ENCODE measurements at regions not wholly inside any gene's neighbourhood (a gene's known extent, or its start where the extent isn't known, plus 50 kb on each side); places are given as distances from the start of the nearest gene placed in this dataset.

DNA sequence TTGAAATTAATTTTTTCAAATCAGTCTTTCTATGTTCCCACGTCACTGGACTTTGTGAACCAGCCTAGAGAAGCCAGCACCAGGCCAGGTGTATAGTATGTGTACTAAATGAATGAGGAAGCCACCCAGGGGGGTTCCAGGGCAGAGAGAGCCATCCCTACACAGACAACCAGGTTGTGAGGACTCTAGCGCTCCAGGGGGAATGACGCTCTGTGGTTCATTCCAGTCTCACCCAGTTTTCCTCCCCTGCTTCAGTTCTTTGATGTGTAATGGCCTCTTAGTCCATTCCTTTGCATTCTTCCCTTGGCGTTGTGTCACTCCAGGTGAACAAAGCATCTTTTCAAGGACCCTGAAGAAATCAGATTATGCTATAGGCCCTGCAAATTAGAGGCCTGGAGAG is 330.6 kb downstream of the NSG2 start:
- no peak overlapping the region for H3K4me3 ChIP-seq (replicated peaks in 1 of 2; ENCODE audit: low read depth in 2 of 2, low read length in 2 of 2)
- no peak for DNase-seq (ENCODE audit: low read depth in 2 of 2)
- TF ChIP-seq, protein P1, sequence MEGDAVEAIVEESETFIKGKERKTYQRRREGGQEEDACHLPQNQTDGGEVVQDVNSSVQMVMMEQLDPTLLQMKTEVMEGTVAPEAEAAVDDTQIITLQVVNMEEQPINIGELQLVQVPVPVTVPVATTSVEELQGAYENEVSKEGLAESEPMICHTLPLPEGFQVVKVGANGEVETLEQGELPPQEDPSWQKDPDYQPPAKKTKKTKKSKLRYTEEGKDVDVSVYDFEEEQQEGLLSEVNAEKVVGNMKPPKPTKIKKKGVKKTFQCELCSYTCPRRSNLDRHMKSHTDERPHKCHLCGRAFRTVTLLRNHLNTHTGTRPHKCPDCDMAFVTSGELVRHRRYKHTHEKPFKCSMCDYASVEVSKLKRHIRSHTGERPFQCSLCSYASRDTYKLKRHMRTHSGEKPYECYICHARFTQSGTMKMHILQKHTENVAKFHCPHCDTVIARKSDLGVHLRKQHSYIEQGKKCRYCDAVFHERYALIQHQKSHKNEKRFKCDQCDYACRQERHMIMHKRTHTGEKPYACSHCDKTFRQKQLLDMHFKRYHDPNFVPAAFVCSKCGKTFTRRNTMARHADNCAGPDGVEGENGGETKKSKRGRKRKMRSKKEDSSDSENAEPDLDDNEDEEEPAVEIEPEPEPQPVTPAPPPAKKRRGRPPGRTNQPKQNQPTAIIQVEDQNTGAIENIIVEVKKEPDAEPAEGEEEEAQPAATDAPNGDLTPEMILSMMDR (IDR thresholded peaks at IDR 0.05; ENCODE audit: low read depth, low read length): no peak

DNA sequence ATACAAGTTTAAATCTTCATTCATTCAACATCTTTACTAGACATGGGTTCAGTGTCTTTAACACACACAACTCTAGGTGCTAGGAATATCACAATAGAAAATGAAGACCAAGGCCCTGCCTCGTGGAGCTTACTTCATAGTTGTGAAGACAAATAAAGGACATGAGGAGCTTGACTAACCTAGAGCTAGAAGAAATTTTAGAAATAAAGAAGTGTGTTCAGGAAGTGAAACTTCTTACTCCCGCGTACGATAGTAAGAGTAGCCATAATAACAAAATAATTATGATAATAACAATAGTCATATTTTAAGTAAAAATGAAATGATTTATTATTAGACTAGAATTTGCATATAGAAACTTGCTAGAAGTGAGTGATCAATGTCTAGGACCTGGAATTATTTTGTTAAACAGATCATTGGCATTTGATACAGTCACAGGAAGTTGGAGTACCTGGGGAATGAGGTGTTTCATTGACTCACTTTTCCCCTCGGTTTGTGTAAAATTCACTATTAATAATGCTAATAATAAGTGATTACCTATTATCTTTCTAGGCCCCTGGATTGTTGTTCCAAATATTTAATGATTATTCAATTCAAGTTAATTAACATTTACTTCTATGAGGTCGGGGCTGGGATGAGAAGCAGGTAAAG is 331.3 kb downstream of the NSG2 start:
- H3K4me3 ChIP-seq (replicated peaks in 1 of 2; ENCODE audit: low read depth in 2 of 2, low read length in 2 of 2): no peak overlapping the region
- TF ChIP-seq, protein P1 (IDR thresholded peaks at IDR 0.05; ENCODE audit: low read depth, low read length): no peak
- DNase-seq (ENCODE audit: low read depth in 2 of 2): no peak

DNA sequence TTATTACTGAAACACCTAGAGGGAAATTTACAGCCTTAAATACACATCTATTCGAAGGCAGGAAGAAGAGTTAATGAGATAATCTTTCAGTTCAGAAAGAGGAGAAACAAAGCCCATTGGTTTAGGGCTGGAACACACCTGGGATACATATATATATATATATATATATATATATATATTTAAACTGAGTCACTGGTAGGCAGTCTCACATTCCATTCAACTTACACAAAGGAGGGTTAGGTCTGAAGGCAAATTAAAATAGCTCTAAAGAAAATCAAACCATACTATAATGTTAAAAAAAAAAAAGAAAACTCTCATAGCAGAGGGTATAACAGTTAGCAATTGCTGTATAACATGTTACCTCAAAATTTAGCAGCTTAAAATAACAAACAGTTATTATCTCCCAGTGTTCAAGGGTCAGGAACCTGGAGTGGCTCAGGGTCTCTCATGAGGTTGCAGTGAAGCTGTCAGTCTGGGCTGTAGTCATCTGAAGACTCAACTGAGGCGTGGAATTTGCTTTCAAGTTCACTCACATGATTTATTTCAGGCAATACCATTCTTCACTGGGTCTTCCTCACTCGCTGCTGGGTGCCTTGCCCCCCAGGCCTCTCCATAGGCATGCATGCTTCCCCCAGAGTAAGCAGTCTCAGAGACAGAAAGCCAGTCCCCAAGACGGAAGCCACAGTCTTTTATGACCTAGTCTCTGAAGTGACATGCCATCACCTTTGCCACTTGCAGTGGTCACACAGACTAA is 332.8 kb downstream of the NSG2 start:
- TF ChIP-seq, protein P1 (IDR thresholded peaks at IDR 0.05; ENCODE audit: low read depth, low read length): no peak
- H3K4me3 ChIP-seq (replicated peaks in 1 of 2; ENCODE audit: low read depth in 2 of 2, low read length in 2 of 2): no peak overlapping the region
- no peak for DNase-seq (ENCODE audit: low read depth in 2 of 2)

DNA sequence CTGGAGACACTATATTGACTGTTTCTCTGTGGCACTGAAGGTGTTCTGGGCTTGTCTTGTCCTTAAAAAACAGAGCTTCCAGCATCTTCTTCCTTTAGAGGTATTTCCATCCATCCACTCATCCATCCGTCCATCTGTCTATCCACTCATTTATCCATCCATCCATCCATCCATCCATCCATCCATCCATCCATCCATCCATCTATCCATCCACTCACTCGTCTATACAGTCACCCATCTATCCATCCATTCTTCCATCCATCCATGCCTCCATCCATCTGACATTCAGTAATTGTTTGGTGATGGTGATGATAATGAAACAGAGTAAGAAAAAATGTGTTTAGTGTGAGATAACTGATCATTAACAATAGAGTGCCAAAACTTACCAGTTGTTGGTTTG is 334.8 kb downstream of the NSG2 start:
- no peak overlapping the region for H3K4me3 ChIP-seq (replicated peaks in 1 of 2; ENCODE audit: low read depth in 2 of 2, low read length in 2 of 2)
- TF ChIP-seq, protein P1 (IDR thresholded peaks at IDR 0.05; ENCODE audit: low read depth, low read length): no peak
- no peak for DNase-seq (ENCODE audit: low read depth in 2 of 2)

DNA sequence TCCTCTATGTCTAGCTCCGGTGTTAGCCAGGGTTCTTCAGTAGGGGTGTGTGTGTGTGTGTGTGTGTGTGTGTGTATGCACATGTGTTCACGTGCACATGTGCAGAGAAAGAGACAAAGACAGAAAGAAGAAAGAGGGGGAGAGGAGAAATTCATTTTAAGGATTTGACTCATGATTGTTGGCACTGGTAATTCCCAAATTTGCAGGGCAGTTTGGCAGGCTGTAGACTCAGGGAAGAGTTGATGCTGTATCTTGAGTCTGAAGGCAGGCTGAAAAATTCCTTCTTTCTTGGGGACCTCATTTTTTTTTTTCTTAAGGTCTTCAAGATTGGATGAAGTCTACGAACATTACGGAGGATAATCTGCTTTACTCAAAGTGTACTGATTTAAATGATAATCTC is 335.7 kb downstream of the NSG2 start:
- DNase-seq (ENCODE audit: low read depth in 2 of 2): peak in 1 of 2 donors; percentile 29
- TF ChIP-seq, protein P1 (IDR thresholded peaks at IDR 0.05; ENCODE audit: low read depth, low read length): no peak
- H3K4me3 ChIP-seq (replicated peaks in 1 of 2; ENCODE audit: low read depth in 2 of 2, low read length in 2 of 2): no peak overlapping the region

DNA sequence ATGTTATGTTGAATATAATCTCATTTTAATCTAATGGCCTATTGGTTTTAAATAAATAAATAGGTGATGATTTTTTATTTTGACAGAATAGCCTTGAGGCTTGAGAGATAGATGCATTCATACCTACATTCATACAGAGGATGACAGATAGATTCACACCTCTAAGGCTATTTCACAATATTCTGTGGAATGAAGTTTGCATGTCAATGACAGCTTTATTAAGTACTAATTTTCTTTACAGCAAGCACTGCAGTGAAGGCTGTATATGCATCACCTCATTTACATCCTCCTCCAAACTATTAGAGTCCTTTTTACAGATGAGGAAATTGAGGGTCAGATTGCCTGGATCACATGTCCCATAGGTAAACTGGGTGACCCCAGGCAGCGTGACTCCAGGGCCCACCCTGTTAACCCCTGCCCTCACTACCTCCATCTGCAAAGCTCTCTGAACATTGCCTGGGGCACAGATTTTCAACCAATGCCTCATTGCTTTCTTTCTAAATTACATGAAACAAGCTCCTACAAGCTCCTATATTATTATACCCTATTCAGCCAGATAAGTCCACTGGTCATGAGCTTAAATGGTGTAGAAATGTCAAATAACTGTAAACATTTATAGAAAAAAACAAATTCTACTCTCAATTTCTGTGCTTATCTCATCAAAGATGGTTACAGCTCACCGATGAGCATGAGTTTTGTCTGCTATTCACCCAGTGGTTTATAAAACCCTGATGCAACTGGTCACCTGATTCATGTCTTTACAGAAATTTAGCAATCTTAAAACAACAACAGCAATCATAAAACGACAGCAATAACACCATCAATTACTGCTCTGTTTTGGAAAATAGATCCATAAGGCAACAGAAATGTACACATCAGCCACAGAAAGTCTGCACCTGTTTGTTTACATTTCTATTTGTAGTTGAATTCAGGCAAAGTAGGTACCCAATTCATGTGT is 338.0 kb downstream of the NSG2 start:
- peak in 1 of 2 donors; percentile 1 for DNase-seq (ENCODE audit: low read depth in 2 of 2)
- H3K4me3 ChIP-seq (replicated peaks in 1 of 2; ENCODE audit: low read depth in 2 of 2, low read length in 2 of 2): no peak overlapping the region
- TF ChIP-seq, protein P1 (IDR thresholded peaks at IDR 0.05; ENCODE audit: low read depth, low read length): no peak

Measured in cardiac fibroblast (primary cell).